ENCODE measurements at regions not wholly inside any gene's neighbourhood (a gene's known extent, or its start where the extent isn't known, plus 50 kb on each side); places are given as distances from the start of the nearest gene placed in this dataset.

- TF ChIP-seq CTCF (IDR thresholded peaks at IDR 0.05), result no peak
These were observed 52.4 kb upstream of the HTR2A start for GRCh38 chr13:46949211-46949610.

GRCh38 chr13:46948338-46948737 is 51.5 kb upstream of the HTR2A start:
- no peaks in the 10 kb centered on the region for H3K27me3 ChIP-seq
- H3K4me1 ChIP-seq, result no peaks in the 10 kb centered on the region
- H3K36me3 ChIP-seq, result no peaks in the 10 kb centered on the region
- 85 to 86% methylated on average over 4 of the region's 4 CpGs for WGBS, 2 donors
- DNase-seq (no peak), ATAC-seq (no peak)
- no peak overlapping the region for H3K4me3 ChIP-seq
- H3K9me3 ChIP-seq, result peaks cover 0 to 15% (median 0%) of the 10 kb centered on the region in 11 donors
- no peak for TF ChIP-seq CTCF (IDR thresholded peaks at IDR 0.05)
- H3K27ac ChIP-seq, result no peak overlapping the region
- intact Hi-C loops (cut with DNase I), result no loop called here

More at GRCh38 chr13:46949211-46949610, 52.4 kb upstream of the HTR2A start:
- peaks cover 0 to 15% (median 0%) of the 10 kb centered on the region in 11 donors for H3K9me3 ChIP-seq
- H3K4me1 ChIP-seq, result no peaks in the 10 kb centered on the region
- no peak for ATAC-seq
- intact Hi-C loops (cut with DNase I), result no loop called here
- H3K27me3 ChIP-seq, result no peaks in the 10 kb centered on the region
- no peaks in the 10 kb centered on the region for H3K36me3 ChIP-seq
- 89 to 90% methylated on average over 3 of the region's 3 CpGs for WGBS, 2 donors
- no peak for DNase-seq
- no peak overlapping the region for H3K27ac ChIP-seq
- no peak overlapping the region for H3K4me3 ChIP-seq

GRCh38 chr13:46947425-46948191 is 50.8 kb upstream of the HTR2A start:
- no peak for ATAC-seq

More at GRCh38 chr13:46947425-46948191, 50.8 kb upstream of the HTR2A start:
- no peak for TF ChIP-seq CTCF (IDR thresholded peaks at IDR 0.05)
- no peaks in the 10 kb centered on the region for H3K36me3 ChIP-seq
- no peak overlapping the region for H3K4me3 ChIP-seq
- H3K9me3 ChIP-seq, result peaks cover 0 to 15% (median 0%) of the 10 kb centered on the region in 11 donors
- no peak overlapping the region for H3K27ac ChIP-seq
- WGBS, 2 donors, result 60 to 66% methylated on average over 4 of the region's 4 CpGs
- DNase-seq, result no peak
- no peaks in the 10 kb centered on the region for H3K4me1 ChIP-seq
- intact Hi-C loops (cut with DNase I), result no loop called here
- H3K27me3 ChIP-seq, result no peaks in the 10 kb centered on the region
